ENCODE measurements at regions not wholly inside any gene's neighbourhood (a gene's known extent, or its start where the extent isn't known, plus 50 kb on each side); places are given as distances from the start of the nearest gene placed in this dataset.

- H3K27me3 ChIP-seq (ENCODE audit: insufficient read depth, low read depth): no peaks in the 10 kb centered on the region
- no peaks in the 10 kb centered on the region for H3K36me3 ChIP-seq (ENCODE audit: insufficient read depth)
- H3K27ac ChIP-seq: no peak overlapping the region
- H3K79me2 ChIP-seq (ENCODE audit: insufficient read depth, low read depth): no peaks in the 10 kb centered on the region
- no peak overlapping the region for H3K4me3 ChIP-seq (IDR thresholded peaks at IDR 0.05; ENCODE audit: insufficient read depth, low read depth, low read length)
- no peak overlapping the region for H3K9ac ChIP-seq
- peak overlapping the region; percentile 35; the same call in 1 of the 2 replicates for H2AFZ ChIP-seq (ENCODE audit: low read depth)
- no peaks in the 10 kb centered on the region for H4K20me1 ChIP-seq (ENCODE audit: insufficient read depth)
- H3K4me2 ChIP-seq: no peak overlapping the region
- TF ChIP-seq CTCF (conservative IDR thresholded peaks at IDR 0.05; ENCODE audit: low read depth, low read length): peak; percentile 73
- H3K4me1 ChIP-seq (ENCODE audit: low read depth, poor library complexity, severe bottlenecking): peaks cover 9% of the 10 kb centered on the region
Observed at GRCh38 chrX:39242187-39242586, 440.9 kb downstream of the MID1IP1 start.

- H3K36me3 ChIP-seq (ENCODE audit: insufficient read depth): no peaks in the 10 kb centered on the region
- H3K4me1 ChIP-seq (ENCODE audit: low read depth, poor library complexity, severe bottlenecking): peaks cover 9% of the 10 kb centered on the region
- H3K79me2 ChIP-seq (ENCODE audit: insufficient read depth, low read depth): no peaks in the 10 kb centered on the region
- no peak overlapping the region for H2AFZ ChIP-seq (ENCODE audit: low read depth)
- no peaks in the 10 kb centered on the region for H4K20me1 ChIP-seq (ENCODE audit: insufficient read depth)
- no peak for TF ChIP-seq CTCF (conservative IDR thresholded peaks at IDR 0.05; ENCODE audit: low read depth, low read length)
- H3K4me3 ChIP-seq (IDR thresholded peaks at IDR 0.05; ENCODE audit: insufficient read depth, low read depth, low read length): no peak overlapping the region
- no peak overlapping the region for H3K27ac ChIP-seq
- H3K9ac ChIP-seq: no peak overlapping the region
- H3K27me3 ChIP-seq (ENCODE audit: insufficient read depth, low read depth): no peaks in the 10 kb centered on the region
- no peak overlapping the region for H3K4me2 ChIP-seq
Observed at GRCh38 chrX:39244147-39244546, 442.9 kb downstream of the MID1IP1 start.

GRCh38 chrX:39245024-39245423 is 443.8 kb downstream of the MID1IP1 start:
- no peak overlapping the region for H3K4me3 ChIP-seq (IDR thresholded peaks at IDR 0.05; ENCODE audit: insufficient read depth, low read depth, low read length)
- no peak overlapping the region for H3K9ac ChIP-seq
- no peak overlapping the region for H3K4me2 ChIP-seq
- TF ChIP-seq CTCF (conservative IDR thresholded peaks at IDR 0.05; ENCODE audit: low read depth, low read length): no peak
- no peak overlapping the region for H3K27ac ChIP-seq
- no peak overlapping the region for H2AFZ ChIP-seq (ENCODE audit: low read depth)
- no peaks in the 10 kb centered on the region for H3K79me2 ChIP-seq (ENCODE audit: insufficient read depth, low read depth)
- no peaks in the 10 kb centered on the region for H3K27me3 ChIP-seq (ENCODE audit: insufficient read depth, low read depth)
- H4K20me1 ChIP-seq (ENCODE audit: insufficient read depth): no peaks in the 10 kb centered on the region
- peaks cover 9% of the 10 kb centered on the region for H3K4me1 ChIP-seq (ENCODE audit: low read depth, poor library complexity, severe bottlenecking)
- no peaks in the 10 kb centered on the region for H3K36me3 ChIP-seq (ENCODE audit: insufficient read depth)

GRCh38 chrX:39247536-39247935 is 446.3 kb downstream of the MID1IP1 start:
- no peak overlapping the region for H2AFZ ChIP-seq (ENCODE audit: low read depth)
- no peak overlapping the region for H3K4me3 ChIP-seq (IDR thresholded peaks at IDR 0.05; ENCODE audit: insufficient read depth, low read depth, low read length)
- no peak overlapping the region for H3K27ac ChIP-seq
- no peak for TF ChIP-seq CTCF (conservative IDR thresholded peaks at IDR 0.05; ENCODE audit: low read depth, low read length)
- no peaks in the 10 kb centered on the region for H4K20me1 ChIP-seq (ENCODE audit: insufficient read depth)
- H3K36me3 ChIP-seq (ENCODE audit: insufficient read depth): no peaks in the 10 kb centered on the region
- H3K4me1 ChIP-seq (ENCODE audit: low read depth, poor library complexity, severe bottlenecking): no peaks in the 10 kb centered on the region
- no peak overlapping the region for H3K9ac ChIP-seq
- no peaks in the 10 kb centered on the region for H3K79me2 ChIP-seq (ENCODE audit: insufficient read depth, low read depth)
- H3K4me2 ChIP-seq: no peak overlapping the region
- no peaks in the 10 kb centered on the region for H3K27me3 ChIP-seq (ENCODE audit: insufficient read depth, low read depth)
